ENCODE measurements at regions not wholly inside any gene's neighbourhood (a gene's known extent, or its start where the extent isn't known, plus 50 kb on each side); places are given as distances from the start of the nearest gene placed in this dataset.
"Not testable (repeated sequence)": the region's sequence is repeated elsewhere in the genome, so short reads cannot be mapped to it uniquely, and the experiment has no call there.

DNA sequence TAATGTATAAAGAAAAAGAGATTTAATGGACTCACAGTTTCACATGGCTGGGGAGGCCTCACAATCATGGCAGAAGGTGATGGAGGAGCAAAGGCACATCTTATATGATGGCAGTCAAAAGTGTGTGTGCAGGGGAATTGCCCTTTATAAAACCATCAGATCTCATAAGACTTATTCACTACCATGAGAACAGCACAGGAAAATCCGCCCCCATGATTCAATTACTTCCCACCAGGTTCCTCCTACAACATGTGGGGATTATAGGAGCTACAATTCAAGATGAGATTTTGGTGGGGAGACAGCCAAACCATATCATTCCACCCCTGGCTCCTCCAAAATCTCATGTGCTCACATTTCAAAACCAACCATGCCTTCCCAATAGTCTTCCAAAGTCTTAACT, 82.5 kb upstream of the ANKRD1 start:
- DNase-seq = not testable (repeated sequence)

DNA sequence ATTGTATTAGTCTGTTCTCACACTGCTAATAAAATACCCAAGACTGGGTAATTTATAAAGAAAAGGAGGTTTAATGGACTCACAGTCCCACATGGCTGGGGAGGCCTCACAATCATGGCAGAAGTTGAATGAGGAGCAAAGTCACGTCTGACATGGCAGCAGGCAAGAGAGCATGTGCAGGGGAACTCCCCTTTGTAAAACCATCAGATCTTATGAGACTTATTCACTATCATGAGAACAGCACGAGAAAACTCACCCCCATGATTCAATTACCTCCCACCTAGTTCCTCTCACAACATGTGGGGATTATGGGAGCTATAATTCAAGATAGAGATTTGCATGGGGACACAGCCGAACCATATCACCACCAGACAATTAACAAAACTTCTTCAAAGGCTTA, 84.4 kb upstream of the ANKRD1 start:
- DNase-seq = not testable (repeated sequence)

DNA sequence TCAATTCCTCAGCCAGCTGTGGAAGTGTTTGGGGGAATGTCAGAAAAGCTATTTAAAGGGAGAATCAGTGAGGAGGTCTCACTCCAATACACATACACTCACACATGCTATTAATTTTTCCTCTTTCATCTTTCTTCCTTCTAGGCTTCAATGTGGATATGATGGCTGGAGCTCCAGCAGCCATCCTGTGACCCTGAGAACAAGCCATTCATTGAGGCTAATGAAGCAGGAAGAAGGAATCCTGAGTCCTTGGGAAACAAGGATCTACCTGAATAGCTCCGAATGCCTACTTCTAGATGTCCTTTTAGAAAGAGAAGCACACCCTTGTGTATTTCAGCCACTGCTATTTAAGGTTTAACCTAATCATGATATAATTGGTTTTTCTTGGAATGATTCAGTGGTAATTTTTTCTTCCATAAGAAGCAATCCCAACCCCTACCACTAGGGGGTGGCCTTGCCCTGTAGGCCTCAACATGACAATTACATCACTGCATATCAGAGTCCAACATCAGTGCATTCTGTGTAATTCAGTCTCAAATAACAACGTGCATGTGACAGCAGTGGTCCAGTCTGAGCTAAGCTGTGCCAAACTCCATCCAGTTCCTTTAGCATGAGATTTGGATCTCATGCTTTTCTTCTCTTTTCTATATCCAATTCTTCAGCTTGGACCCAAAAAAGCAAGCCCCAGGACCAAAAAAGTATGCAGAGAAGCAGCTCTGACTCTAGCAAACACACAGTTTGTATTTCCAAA, 85.3 kb upstream of the ANKRD1 start:
- DNase-seq = no peak

DNA sequence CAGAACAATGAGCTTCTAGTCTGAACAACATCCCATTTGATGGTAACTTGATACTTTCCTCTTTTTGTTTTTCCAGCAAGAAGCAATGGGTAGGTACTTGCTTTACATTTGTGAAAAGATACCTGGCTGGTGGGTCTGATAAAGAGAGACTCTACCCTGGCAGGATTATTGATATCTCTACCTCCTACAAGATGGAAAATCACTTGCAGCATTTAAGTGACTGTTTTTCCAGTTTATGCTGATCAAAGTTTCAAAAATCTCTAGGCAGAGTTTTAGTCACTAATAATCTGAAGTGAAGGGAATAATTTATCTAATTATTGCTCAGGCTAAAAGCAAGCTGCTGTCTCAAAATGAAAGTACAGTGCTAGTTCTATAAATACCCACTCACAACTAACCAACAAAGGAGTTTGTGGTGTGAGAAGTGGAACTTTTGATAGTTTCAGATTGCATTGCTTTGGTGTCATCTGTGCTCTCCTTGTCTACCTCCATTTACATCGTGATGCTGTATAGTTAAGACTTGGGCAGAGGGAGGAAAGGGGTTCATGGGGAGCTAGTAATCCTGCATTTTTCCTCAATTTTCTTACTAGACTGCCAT, 86.0 kb upstream of the ANKRD1 start:
- no peak for DNase-seq

DNA sequence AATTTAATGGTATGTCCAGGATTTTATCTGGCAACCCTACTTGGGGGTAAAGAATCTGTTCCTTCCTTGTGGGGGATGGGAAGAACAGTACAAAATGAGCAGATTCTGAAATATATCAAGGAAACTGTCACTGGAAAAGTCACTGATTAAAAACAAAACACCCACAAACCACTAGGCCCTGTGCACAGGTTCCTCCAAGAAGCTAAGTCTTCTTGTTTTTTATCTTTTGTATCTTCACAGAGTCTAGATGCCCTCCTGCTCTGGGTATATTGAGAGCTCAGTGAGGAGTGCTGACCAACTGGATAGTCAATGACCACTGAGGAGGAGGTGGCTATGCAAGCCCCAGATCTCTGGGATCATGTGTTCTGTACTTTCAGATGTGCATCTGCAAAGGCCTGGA, 86.8 kb upstream of the ANKRD1 start:
- no peak for DNase-seq

DNA sequence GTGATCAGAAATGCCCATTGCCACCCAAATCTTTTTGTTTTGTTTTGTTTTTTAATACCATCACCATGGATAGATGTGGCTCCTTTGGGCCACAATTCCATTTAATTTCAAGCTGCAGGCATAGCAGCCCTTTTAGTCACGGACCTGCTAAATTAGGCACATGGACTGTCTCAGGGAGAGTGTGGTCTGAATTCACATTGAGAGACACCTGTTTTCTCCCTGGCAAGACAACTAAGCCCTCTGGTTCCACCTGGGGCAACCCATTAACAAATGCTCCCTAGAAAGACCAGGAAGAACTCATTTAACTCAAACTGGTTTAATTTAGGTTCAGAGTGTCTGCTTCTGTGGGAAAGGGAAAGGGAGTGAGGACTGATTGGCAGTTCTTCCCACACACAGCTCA, 88.2 kb upstream of the ANKRD1 start:
- DNase-seq = no peak

DNA sequence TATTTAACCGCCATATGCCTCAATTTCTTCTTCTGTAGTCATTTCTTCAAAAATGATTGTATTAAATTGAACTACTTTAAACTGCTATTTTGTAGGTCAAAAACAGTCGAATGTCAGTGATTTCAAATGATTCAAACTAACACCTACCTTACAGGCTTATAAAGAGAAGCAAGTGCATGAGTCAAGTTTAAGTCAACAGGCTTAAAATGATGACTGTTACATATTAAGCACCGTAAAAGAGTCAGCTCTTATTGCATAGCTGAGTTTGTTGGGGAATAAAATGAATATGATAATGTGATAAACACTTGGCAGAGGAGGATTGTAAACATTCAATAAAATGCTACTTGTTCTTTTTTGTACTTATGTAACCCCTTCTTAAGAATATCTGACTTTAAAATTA, 90.1 kb upstream of the ANKRD1 start:
- no peak for DNase-seq

DNA sequence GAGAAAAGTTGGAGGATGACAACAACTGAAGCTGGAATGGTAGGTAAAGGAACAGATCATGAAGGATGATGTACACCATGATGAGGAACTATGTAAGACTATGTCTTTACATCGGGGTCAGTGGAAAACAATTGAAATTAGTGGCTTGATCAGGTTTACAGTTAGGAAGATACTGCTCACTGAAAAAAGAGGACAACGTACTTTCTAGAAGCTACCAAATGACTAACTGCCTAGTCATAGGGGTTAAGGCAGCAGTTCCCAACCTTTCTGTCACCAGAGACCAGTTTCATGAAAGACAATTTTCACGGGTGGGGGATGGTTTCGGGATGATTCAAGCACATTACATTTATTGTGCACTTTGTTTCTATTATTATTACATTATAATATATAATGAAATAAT, 91.6 kb upstream of the ANKRD1 start:
- no peak for DNase-seq

DNA sequence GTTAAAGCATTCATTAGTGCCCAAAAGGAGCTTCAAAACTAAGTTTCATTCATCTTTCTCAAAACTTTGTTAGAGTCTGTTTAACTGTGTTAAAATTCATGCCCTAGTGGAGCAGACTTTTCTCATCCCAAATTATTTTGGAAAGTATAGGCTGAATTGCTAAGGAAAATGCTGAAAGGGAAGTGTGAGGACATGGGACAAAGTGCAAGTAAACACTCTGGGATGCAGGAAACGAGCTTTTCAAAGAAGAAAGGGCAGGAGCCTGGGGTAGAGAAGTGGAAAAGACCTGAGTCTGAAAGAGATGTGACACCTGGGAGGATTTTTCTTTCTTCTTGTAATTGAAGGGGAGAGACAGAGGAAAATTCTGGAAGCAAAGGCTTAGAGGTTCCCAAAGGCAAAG, 93.1 kb upstream of the ANKRD1 start:
- no peak for DNase-seq

DNA sequence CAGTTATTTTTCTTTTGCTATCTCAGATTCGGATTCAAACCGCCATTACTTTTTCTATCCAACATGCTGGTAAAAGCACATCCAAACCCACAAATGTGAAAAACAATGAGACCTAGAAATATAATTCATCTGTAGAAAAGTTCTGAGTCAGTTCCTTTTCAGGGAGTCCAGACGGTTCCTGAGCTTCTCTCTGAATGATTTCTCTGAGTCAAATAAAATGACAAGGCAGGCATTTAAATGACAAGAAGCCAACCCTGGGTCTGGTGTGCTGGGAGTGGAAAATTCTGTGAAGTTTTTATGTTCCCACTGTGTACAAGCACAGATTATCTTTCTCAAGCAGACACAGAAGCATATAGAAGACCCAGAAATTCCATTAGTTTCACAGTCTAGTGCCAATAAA, 96.3 kb upstream of the ANKRD1 start:
- no peak for DNase-seq

DNA sequence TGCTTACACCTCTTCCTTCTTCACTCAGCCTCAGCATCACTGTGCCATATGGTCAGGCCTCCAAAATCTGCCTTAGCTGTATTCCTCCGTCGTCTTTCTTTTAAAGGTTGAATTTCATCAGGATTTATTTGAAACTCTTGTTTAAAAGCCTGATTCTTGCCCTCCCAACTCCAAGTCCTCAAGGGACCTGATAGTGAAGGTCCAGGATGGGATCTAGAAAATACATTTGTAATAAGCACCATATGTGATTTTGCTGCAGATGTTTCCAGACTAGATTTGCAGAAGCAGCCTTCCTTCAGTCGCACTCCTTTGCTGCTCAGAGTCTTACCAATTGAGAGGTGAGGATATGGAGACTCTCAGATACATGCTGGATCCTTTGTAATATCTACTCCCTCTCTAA, 101.0 kb upstream of the ANKRD1 start:
- no peak for DNase-seq

DNA sequence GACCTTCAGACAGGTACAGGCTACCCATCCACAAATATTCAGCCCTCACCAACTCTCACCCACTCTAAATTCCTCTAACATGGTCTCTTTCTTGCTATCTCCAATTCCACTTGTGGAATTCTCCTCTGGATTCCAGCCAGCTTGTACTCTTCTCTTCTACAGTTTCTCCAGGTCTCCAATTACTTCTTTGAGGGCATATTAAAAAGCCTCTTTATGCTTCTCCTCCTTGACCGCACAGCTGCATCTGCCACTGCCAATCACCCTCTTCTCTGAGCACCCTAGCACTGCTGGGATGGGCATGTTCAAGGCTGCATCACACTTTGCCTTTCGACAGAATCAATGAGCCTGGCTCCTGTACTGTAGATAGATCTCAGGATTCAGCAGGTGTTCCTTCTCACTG, 101.5 kb upstream of the ANKRD1 start:
- DNase-seq = no peak

DNA sequence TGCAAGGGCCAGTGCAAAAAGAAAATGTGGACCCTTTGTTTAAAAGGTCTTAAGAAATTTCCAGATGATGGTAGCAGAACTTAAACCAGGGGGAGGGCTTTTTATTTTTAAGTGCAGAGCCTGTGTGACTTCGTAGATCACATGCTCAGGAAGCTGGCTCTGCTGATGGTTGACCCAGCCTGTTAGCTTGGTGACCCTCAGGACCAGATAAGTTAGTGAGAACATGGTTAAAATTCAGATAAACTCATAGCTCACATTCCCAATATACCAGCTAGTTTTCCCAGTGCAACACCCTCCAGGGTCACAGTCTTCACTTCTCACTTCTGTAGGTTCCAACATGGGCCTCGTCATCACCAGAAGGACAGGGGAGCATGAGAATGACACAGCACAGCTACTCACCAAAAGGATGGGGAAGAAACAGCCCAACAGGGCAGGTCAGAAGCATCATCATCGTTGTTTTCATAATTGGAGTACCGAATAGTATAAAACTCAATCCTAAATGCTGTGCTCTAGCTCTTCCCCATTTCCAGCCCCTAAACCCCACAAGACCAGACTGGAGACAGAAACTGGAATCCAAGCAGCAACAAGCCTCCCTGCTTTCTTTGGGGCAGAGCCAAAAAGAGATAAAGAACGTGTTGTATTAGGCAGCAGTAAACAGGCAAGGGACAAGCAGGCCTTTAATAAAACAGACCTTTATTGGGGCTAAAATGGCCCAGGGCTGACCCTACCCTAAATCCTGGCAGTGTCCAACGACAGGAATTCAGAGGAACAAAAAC, 102.2 kb upstream of the ANKRD1 start:
- DNase-seq = no peak

DNA sequence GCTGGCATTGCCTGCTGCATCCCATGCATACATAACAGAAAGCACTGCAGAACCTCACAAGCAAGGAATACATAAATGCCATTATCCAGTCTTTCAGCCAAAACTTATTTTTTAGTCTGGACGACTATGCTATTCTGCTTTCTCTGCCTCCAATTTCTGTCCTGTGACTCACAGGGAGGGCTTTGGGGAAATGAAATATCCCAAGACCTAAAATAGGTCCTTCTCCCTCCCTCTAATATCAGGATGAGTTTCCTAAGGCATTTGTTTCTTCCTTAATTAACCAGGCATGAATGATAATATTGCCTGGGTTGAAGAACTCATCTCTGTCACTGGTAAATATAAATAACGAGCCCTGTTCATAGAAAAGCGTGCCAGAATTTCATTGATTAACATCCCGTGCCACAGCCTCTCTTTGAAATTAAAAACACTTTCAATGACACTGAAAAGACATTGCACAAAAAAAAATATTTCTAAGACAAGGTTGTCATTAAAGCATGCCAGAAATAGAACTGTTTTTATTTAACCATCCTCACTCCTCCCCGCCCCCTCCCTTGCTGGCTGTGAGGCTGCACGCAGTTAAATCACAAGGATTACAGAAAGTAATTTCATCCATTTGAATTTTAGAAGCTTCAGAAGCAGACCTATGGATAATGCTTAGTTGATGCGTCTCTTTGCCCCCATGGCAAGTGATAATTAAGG, 103.0 kb upstream of the ANKRD1 start:
- no peak for DNase-seq

DNA sequence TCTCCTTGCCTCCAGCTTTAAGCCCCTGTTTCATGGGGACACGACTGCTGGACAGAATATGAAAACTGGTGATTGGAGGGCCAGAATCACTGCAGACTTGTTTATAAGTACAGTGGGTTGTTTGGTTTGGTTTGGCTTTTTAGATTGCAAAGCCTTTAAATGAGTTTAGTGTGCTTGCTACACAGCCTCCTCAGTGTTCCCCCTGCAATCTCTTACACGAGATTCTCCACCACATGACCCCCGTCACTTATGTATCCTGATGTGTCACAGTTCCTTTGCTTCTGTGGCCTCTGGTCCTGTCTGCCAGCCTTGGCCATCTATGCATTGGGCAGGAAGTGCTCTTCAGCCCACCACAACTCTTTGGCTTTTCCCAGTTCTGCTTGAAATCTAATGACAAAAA, 103.7 kb upstream of the ANKRD1 start:
- DNase-seq = no peak

DNA sequence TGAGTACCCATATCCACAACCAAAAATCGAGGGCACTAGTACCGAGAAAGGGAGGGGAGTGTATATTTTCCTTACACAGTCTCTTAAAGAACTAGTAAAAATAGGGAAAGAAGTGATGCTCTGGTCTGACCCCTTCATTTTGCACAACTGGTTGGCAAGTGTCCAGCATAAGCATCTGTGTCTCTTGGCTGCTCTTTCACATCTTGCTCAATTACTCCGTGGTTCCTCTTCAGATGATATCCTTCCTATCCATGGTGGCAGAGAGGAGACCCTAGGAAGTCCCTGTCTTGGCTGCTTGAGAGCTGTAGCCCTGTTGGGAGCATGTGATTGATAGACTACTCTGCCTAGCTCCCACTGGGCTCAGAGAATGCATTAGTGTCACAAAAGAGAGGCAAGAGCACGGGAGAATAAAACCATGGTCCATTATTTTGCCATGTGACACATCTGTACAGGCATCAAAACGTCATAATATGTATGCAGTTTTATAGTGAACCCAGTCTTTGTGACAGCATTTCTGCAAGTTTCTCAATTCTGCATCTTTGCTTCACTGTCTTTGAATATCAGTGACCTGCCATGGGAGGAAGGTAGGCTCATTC, 111.8 kb upstream of the ANKRD1 start:
- DNase-seq = no peak

DNA sequence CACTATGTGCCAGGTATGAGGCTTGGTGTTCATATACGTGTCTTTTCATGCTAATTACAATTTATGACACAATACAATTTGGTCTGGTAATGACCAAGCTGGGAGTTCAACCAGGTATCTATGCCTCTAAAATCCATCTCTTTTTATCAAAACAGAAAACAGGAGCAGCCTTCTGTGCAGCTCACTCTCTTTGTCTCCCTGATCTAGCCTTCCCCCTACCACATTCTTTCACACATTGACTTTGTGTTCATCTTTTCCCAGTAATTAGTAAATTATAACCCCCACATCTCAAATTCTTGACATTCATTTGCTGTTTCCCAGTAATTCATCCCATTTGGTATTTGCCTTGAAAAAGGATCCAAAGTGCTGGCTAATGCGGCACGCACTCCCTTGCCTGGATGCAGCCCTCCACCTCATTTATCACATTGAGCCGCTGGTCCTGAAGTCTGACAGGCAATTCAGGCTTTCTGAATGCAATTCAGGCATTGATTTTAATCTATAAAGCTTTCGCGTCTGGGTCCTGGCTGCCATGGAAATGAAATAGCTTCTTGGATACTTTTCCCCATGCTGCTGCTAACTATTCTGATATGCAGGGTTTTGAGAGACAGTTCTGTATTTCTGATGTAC, 112.5 kb upstream of the ANKRD1 start:
- DNase-seq = no peak

DNA sequence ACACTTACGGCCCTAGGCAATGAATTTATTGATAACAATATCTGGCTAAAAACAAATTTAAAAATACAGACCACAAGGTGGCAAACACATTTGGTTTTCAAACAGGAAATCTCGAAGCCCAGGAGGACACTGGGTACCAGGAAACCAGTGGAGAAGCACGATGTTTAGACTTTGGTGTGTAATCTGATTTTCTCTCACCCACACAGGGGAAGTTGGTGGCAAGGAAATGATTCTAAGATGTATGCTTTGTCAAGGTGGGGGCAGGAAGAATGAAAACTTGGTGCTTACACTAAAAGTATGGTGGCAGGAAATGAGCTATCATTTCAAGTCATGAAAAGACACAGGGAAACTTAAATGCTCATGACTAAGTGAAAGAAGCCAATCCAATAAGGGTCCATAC, 113.2 kb upstream of the ANKRD1 start:
- no peak for DNase-seq

DNA sequence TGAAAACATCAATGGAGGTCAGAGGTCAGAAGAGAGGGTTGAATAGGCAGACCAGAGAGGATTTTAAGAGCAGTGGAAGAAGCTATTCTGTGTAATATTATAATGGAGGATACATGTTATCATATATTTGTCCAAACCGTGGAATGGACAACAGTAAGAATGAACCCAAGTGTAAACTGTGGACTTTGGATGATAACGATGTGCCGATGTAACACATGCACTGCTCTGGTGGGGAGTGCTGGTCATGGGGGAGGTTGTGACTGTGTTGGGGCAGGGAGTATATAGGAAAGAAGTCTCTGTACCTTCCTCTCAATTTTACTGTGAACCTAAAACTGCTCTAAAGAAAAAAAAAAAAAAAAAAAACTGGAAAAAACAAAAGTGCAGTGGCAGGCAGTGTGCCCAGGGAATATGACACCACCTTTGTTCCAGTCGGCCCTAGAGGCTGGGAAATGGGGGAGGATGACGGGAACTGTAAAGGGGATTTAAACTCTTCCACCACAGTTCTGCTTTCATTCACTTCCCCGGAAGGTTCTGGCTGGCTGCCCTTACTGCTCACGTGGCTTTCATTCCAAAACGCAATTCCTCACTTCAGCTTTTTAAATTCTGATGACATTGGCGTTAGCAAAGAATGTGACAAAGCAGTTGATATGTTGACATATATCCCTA, 113.7 kb upstream of the ANKRD1 start:
- DNase-seq = no peak

DNA sequence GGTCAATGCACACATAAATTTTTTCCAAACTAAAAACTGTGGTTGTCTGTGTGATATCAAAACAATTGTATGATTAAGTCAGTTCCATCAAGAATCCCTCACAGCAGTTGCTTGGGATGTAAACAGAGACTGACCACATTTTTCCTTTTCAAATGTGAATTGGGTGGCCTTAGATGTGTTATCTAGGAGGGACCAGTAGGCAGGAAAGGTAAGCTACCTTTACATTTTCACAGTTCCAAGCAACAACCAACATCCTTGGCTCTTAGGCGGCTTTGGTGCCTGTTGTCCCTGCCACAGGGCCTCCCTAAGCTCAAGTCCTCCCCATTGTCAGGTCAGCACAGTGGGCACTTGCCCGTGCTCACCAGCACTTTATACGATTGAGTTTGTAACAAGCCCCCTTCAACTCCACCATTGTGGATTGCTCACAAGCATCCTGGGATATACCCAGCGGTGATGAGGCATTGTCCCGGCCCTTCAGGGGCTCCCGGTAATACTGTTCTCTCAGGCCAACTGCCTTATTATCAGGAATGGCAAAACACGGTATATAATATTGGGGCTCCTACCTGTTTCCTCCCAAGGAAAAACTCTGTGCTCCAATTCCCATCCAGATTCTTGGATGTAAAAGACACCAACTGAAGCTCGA, 114.9 kb upstream of the ANKRD1 start:
- DNase-seq = no peak

DNA sequence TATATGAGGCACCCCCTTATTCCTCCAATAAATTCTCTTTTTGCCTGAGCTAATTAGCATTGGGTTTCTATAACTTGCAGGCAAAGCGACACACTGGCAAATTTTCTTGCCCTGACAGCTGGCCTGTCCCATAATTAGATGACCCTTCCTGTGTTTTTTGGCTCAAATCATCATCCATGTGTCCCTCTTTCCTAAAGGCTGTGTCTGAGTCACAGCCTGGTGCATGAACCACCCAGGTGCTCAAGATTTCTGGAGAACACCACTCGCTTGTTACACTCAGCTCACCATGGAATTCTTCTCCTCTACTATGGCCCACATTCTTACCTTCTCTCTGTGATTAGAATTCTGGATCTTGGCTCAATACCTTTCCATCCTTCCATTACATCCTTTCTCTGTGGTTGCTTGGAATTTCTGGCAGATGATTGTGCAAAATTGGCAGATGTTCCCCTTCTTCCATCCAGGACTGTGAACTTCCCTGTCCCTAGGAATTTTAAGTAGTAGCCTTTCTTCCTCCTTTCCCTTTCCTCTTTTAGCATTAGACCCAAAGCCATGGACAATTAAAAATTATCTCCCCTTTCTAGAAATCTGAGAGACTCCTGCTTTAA, 116.0 kb upstream of the ANKRD1 start:
- no peak for DNase-seq

Data from right kidney (tissue), 1 donor.